CD4-positive, CD25-positive, alpha-beta regulatory T cell (primary cell): ENCODE measurements at regions not wholly inside any gene's neighbourhood (a gene's known extent, or its start where the extent isn't known, plus 50 kb on each side); places are given as distances from the start of the nearest gene placed in this dataset.
"Not testable (repeated sequence)": the region's sequence is repeated elsewhere in the genome, so short reads cannot be mapped to it uniquely, and the experiment has no call there.

ENCODE experiments used
- ATAC-seq, 2 donors: fragments of 150-1000 bp; cut with Tn5 transposase; one replicate each; pipeline ENCODE4 v1.10.0; 2021; ENCODE audit warnings: low read depth in 2 of 2, moderate number of reproducible peaks in 2 of 2, moderate library complexity in 1 of 2
- DNase-seq, 3 donors: peaks; one replicate each; pipeline versions ENCODE4 v3.0.0 to v3.0.0-alpha.2; 2012 to 2022; ENCODE audit warnings: mixed read lengths in 1 of 3
- H3K27ac ChIP-seq: one replicate; pipeline ENCODE4 v1.7.0; 2013; ENCODE audit warnings: mild to moderate bottlenecking, low read length; ENCODE audit not compliant: insufficient read depth, poor library complexity, severe bottlenecking
- H3K27me3 ChIP-seq: one replicate; pipeline ENCODE4 v1.7.0; 2013; ENCODE audit warnings: low read length; ENCODE audit not compliant: control insufficient read depth, insufficient read depth
- H3K36me3 ChIP-seq: one replicate; pipeline ENCODE4 v1.7.0; 2013; ENCODE audit warnings: mild to moderate bottlenecking, low read length, moderate library complexity; ENCODE audit not compliant: control insufficient read depth, insufficient read depth
- H3K4me1 ChIP-seq: 2 replicates; pipeline ENCODE4 v1.7.0; 2013; ENCODE audit warnings: mild to moderate bottlenecking, low read length; ENCODE audit not compliant: insufficient read depth, control insufficient read depth, poor library complexity, severe bottlenecking
- H3K4me3 ChIP-seq: one replicate; pipeline ENCODE4 v1.7.0; 2013; ENCODE audit warnings: low read depth, mild to moderate bottlenecking, low read length, moderate library complexity
- H3K9me3 ChIP-seq, 2 experiments: 1 replicate in 1 of 2; 2 replicates in 1 of 2; pipeline ENCODE4 v1.7.0; 2013; ENCODE audit warnings: low read length in 2 of 2, mild to moderate bottlenecking in 1 of 2, moderate library complexity in 1 of 2; ENCODE audit not compliant: control insufficient read depth in 2 of 2
- H3K27ac Mint-ChIP-seq, 3 donors: one replicate each; pipeline ENCODE4 v1.8.0; 2020 to 2022; ENCODE audit warnings: mild to moderate bottlenecking in 3 of 3, mixed read lengths in 3 of 3, moderate library complexity in 2 of 3
- H3K27me3 Mint-ChIP-seq: one replicate; pipeline ENCODE4 v1.8.0; 2022; ENCODE audit warnings: mild to moderate bottlenecking, mixed read lengths
- H3K36me3 Mint-ChIP-seq: one replicate; pipeline ENCODE4 v1.8.0; 2020; ENCODE audit warnings: mixed read lengths
- H3K4me1 Mint-ChIP-seq, 4 donors: one replicate each; pipeline ENCODE4 v1.8.0; 2020 to 2022; ENCODE audit warnings: mixed read lengths in 4 of 4, mild to moderate bottlenecking in 1 of 4
- H3K4me3 Mint-ChIP-seq, 4 donors: one replicate each; pipeline ENCODE4 v1.8.0; 2020 to 2022; ENCODE audit warnings: mild to moderate bottlenecking in 4 of 4, mixed read lengths in 4 of 4, moderate library complexity in 3 of 4
- H3K9me3 Mint-ChIP-seq, 7 donors: one replicate each; pipeline ENCODE4 v1.8.0; 2020 to 2022; ENCODE audit warnings: mixed read lengths in 7 of 7, mild to moderate bottlenecking in 3 of 7, moderate library complexity in 2 of 7

DNA sequence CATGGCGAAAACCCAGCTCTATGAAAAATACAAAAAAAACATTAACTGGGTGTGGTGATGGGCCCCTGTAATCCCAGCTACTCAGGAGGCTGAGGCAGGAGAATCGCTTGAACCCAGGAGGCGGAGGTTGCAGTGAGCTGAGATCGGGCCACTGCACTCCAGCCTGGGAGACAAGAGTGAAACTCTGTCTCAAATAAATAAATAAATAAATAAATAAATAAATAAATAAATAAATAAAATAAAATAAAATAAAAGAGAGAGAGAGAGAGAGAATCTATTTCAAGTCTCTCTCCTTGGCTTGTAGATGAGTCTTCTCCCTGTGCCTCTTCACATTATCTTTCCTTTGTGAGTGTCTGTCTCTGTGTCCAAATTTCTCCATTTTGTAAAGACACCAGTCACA lies 442.6 kb upstream of the PROX1 start:
- not testable (repeated sequence) for H3K4me3 ChIP-seq, DNase-seq, H3K27ac Mint-ChIP-seq, H3K36me3 Mint-ChIP-seq, H3K4me3 Mint-ChIP-seq, H3K27me3 ChIP-seq, ATAC-seq, H3K27me3 Mint-ChIP-seq, H3K9me3 ChIP-seq, H3K4me1 Mint-ChIP-seq, H3K36me3 ChIP-seq, H3K4me1 ChIP-seq, H3K9me3 Mint-ChIP-seq, H3K27ac ChIP-seq

DNA sequence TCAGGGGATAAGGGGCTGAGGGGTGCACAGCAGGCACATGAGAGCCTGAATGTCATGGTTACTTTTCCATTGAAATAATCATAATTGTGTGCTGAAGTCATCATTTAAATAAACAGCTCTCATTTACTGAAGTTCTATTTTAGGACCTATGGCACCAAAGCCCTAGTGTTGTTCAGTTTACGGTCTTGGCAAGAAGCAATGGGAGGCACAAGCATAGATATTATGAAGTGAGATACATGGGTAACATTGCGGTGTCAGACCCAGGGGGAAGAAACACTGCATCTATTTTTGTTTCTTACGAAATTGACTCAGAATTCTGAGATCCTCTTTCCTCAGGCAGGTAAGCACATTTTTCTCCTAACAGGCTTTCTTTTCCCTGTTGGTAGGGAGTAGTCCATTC lies 437.8 kb upstream of the PROX1 start:
- Histone ChIP-seq H3K36me3 (no peaks in the 10 kb centered on the region), H3K4me3 (no peak overlapping the region), H3K4me1 (no peaks in the 10 kb centered on the region), H3K9me3 (no peaks in the 10 kb centered on the region), H3K27me3 (no peaks in the 10 kb centered on the region), H3K27ac (no peak overlapping the region)
- H3K27me3 Mint-ChIP-seq: peaks cover 4% of the 10 kb centered on the region
- H3K4me1 Mint-ChIP-seq: no peaks in the 10 kb centered on the region
- no peak overlapping the region for H3K27ac Mint-ChIP-seq
- ATAC-seq (no peak), DNase-seq (no peak)
- H3K9me3 Mint-ChIP-seq: peaks cover 0 to 4% (median 0%) of the 10 kb centered on the region in 7 donors
- no peaks in the 10 kb centered on the region for H3K36me3 Mint-ChIP-seq
- no peak overlapping the region for H3K4me3 Mint-ChIP-seq

DNA sequence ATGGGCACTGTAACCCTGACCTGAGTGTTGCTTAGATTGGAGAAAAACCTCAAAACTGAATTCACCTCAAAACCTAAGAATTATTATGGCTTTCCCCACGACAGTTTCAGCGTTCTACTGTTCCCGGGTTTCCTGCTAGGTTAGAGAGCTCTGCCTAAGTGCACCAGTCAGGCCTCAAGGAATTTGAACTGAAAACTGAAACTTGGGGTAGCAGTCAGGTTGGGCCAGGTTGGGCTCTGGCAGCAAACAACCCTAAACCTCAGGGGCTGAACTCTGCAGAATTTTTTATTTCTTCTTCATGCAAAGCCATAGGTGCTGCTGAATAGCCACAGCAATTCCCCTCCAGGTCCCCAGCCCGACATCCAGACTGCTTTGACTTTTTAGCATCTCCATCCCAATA lies 437.0 kb upstream of the PROX1 start:
- Mint-ChIP-seq H3K4me1 (no peaks in the 10 kb centered on the region), H3K36me3 (no peaks in the 10 kb centered on the region), H3K4me3 (no peak overlapping the region), H3K27me3 (peaks cover 4% of the 10 kb centered on the region), H3K9me3 (peaks cover 0 to 2% (median 0%) of the 10 kb centered on the region in 7 donors), H3K27ac (no peak overlapping the region)
- H3K36me3 ChIP-seq: no peaks in the 10 kb centered on the region
- DNase-seq: no peak
- no peaks in the 10 kb centered on the region for H3K9me3 ChIP-seq
- no peak for ATAC-seq
- H3K4me1 ChIP-seq: no peaks in the 10 kb centered on the region
- H3K27me3 ChIP-seq: no peaks in the 10 kb centered on the region
- H3K4me3 ChIP-seq: no peak overlapping the region
- no peak overlapping the region for H3K27ac ChIP-seq

DNA sequence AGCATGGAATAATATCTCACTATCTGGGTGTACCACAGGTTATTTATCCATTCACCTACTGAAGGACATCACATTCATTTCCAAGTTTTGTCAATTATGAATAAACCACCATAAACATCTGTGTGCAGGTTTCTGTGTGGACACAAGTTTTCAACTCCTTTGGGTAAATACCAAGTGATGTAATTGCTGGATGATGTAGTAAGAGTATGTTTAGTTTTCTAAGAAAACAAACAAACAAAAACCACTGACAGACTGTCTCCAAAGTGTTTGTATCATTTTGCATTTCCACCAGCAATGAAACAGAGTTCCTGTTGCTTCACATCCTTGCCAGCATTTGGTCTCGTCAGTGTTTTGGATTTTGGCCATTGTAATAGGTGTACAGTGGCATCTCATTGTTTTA lies 435.7 kb upstream of the PROX1 start:
- Mint-ChIP-seq H3K27me3 (peaks cover 7% of the 10 kb centered on the region), H3K27ac (no peak overlapping the region), H3K36me3 (no peaks in the 10 kb centered on the region), H3K4me3 (no peak overlapping the region), H3K9me3 (peaks cover 0 to 2% (median 0%) of the 10 kb centered on the region in 7 donors), H3K4me1 (no peaks in the 10 kb centered on the region)
- Histone ChIP-seq H3K9me3 (no peaks in the 10 kb centered on the region), H3K4me1 (no peaks in the 10 kb centered on the region), H3K27ac (no peak overlapping the region), H3K27me3 (no peaks in the 10 kb centered on the region), H3K36me3 (no peaks in the 10 kb centered on the region), H3K4me3 (no peak overlapping the region)
- ATAC-seq: no peak
- no peak for DNase-seq

DNA sequence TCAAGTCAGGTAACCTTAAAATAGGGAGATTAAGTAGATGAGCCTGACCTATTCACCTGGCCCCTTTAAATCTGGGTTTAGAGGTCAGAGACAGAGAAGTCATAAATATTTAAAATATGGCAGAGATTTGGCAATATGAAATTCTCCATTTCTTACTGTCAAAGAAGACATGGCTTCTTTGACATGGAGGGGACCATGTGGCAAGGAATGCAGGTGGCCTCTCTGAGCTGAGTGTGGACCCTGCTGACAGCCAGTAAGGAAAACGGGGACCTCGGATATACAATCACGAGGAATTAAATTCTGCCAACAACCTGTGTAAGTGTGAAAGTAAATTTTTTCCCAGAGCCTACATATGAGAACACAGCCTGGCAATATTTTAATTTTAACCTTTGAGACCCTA lies 427.5 kb upstream of the PROX1 start:
- ATAC-seq: no peak
- Mint-ChIP-seq H3K4me3 (no peak overlapping the region), H3K27ac (no peak overlapping the region)

DNA sequence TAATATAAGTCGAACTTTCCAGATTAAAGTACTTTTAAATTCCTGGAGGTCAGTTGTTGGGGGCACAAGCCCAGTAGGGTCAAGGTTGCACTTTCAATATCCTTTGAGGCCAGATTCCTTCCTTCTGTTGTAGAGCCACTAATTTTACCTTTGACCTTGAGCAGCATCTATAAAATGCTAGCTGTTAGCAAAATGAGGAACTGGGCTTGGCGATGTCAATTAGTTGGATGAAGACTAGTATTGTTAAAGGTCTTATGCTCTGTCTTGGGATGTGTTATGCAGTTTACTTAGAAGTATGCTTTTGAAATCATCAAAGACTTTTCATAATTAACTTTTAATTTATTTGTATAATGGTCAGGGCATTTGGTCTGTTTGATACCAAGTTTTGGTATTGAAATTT lies 425.9 kb upstream of the PROX1 start:
- H3K4me3 Mint-ChIP-seq: no peak overlapping the region
- Histone ChIP-seq H3K9me3 (peaks cover 2 to 6% of the 10 kb centered on the region in 2 experiments), H3K27me3 (no peaks in the 10 kb centered on the region), H3K27ac (no peak overlapping the region), H3K4me3 (no peak overlapping the region), H3K4me1 (no peaks in the 10 kb centered on the region), H3K36me3 (no peaks in the 10 kb centered on the region)
- no peak overlapping the region for H3K27ac Mint-ChIP-seq
- H3K4me1 Mint-ChIP-seq: no peaks in the 10 kb centered on the region
- DNase-seq (no peak), ATAC-seq (no peak)
- peaks cover 0 to 15% (median 0%) of the 10 kb centered on the region in 7 donors for H3K9me3 Mint-ChIP-seq
- no peaks in the 10 kb centered on the region for H3K36me3 Mint-ChIP-seq
- H3K27me3 Mint-ChIP-seq: peaks cover 4% of the 10 kb centered on the region

More for the DNA sequence above, 427.5 kb upstream of the PROX1 start:
- Mint-ChIP-seq H3K36me3 (no peaks in the 10 kb centered on the region), H3K9me3 (peaks cover 0 to 15% (median 0%) of the 10 kb centered on the region in 7 donors), H3K27me3 (peaks cover 4% of the 10 kb centered on the region), H3K4me1 (no peaks in the 10 kb centered on the region)
- no peak overlapping the region for H3K27ac ChIP-seq
- H3K4me3 ChIP-seq: no peak overlapping the region
- no peaks in the 10 kb centered on the region for H3K4me1 ChIP-seq
- no peaks in the 10 kb centered on the region for H3K27me3 ChIP-seq
- peaks cover 2 to 6% of the 10 kb centered on the region in 2 experiments for H3K9me3 ChIP-seq
- H3K36me3 ChIP-seq: no peaks in the 10 kb centered on the region
- DNase-seq: no peak

DNA sequence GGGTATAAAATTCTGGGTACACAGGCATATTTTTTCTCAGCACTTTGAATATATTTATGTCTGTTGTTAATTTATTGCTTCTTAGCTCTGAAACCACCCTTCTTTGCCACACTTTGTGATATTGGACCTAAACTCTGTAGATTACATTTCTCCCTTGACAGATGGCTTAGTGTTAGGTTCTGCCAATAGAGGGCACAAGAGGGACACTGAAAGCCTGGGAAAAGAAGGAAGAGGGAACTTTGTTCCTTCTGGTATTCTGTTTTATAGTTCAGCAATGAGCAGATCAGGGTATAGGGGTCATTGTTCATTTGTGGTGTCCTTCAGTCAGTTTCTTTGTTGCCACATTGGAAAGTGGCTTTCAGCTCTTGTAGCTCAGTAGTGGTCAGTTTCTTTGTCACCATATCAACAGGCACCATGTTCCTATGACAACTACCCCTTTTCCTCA lies 423.5 kb upstream of the PROX1 start:
- no peaks in the 10 kb centered on the region for H3K36me3 Mint-ChIP-seq

DNA sequence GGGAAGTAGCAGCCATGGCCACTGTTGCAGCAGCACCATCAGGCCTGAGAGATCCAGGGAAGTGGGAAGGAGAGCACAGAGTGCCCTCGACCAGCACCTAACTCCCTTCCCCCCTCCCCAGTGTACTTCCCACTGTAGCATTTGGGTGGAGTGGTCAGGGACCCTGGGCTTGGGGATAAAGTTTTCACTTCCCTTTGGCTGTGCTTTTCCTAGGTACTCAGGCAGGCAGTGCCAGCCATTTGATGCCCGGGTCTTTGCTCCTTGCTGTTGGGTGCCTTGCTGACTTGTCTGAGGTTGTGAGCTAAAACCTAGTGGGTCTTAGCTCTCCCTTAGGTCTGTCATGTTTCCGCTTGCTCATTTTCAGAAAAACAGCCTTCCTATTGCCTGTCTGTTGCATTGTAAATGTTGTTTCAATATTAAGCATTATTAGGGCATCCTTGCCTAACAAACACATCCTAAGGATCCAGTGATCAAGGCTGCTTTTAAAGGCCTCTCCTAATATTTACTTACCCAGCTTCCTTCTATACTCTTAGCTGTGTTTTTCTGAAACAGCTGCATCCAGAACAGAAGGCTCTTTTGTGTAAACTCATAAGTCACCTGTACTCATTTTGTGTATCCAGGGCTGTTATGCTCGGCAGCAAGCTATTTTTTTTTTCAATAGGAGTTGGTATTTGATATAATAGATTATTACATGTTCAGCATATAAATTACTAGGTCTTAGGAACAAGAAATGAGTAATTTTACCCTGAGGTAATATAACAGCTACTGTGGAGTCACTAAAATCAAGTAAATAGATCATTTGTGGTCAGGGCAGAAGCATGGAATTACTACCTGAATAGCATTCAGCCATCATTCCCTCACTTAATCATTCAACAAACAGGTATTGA lies 418.6 kb upstream of the PROX1 start:
- DNase-seq (no peak), ATAC-seq (no peak)
- H3K27me3 ChIP-seq: no peaks in the 10 kb centered on the region
- no peak overlapping the region for H3K4me3 ChIP-seq
- Mint-ChIP-seq H3K9me3 (peaks cover 0 to 9% (median 2%) of the 10 kb centered on the region in 7 donors), H3K4me1 (no peaks in the 10 kb centered on the region), H3K27ac (no peak overlapping the region), H3K27me3 (no peaks in the 10 kb centered on the region), H3K36me3 (no peaks in the 10 kb centered on the region), H3K4me3 (no peak overlapping the region)
- H3K36me3 ChIP-seq: no peaks in the 10 kb centered on the region
- H3K4me1 ChIP-seq: no peaks in the 10 kb centered on the region
- no peak overlapping the region for H3K27ac ChIP-seq
- H3K9me3 ChIP-seq: peaks cover 1 to 4% of the 10 kb centered on the region in 2 experiments

More for the DNA sequence above, 423.5 kb upstream of the PROX1 start:
- Mint-ChIP-seq H3K9me3 (peaks cover 0 to 15% (median 3%) of the 10 kb centered on the region in 7 donors), H3K4me1 (no peaks in the 10 kb centered on the region), H3K27me3 (no peaks in the 10 kb centered on the region), H3K4me3 (no peak overlapping the region), H3K27ac (no peak overlapping the region)
- H3K4me3 ChIP-seq: no peak overlapping the region
- peaks cover 2 to 6% of the 10 kb centered on the region in 2 experiments for H3K9me3 ChIP-seq
- ATAC-seq: no peak
- no peak for DNase-seq
- no peaks in the 10 kb centered on the region for H3K36me3 ChIP-seq
- no peak overlapping the region for H3K27ac ChIP-seq
- H3K4me1 ChIP-seq: no peaks in the 10 kb centered on the region
- H3K27me3 ChIP-seq: no peaks in the 10 kb centered on the region
